Endothelial cell (in vitro differentiated cells): ENCODE measurements at regions not wholly inside any gene's neighbourhood (a gene's known extent, or its start where the extent isn't known, plus 50 kb on each side); places are given as distances from the start of the nearest gene placed in this dataset.

Source experiments
- DNase-seq: peaks from one replicate; pipeline ENCODE4 v3.0.0; 2021; ENCODE audit warnings: low spot score
- H3K27ac Mint-ChIP-seq: one replicate; pipeline ENCODE4 v1.8.0; 2021; ENCODE audit warnings: mixed read lengths, inconsistent platforms; ENCODE audit not compliant: unreplicated experiment
- H3K27me3 Mint-ChIP-seq: one replicate; pipeline ENCODE4 v1.8.0; 2021; ENCODE audit warnings: mild to moderate bottlenecking, moderate library complexity, mixed read lengths, inconsistent platforms; ENCODE audit not compliant: unreplicated experiment
- H3K36me3 Mint-ChIP-seq: one replicate; pipeline ENCODE4 v1.8.0; 2021; ENCODE audit warnings: mild to moderate bottlenecking, low read depth, mixed read lengths, inconsistent platforms; ENCODE audit not compliant: unreplicated experiment
- H3K4me1 Mint-ChIP-seq: one replicate; pipeline ENCODE4 v1.8.0; 2021; ENCODE audit warnings: mild to moderate bottlenecking, mixed read lengths, inconsistent platforms; ENCODE audit not compliant: unreplicated experiment
- H3K4me3 Mint-ChIP-seq: one replicate; pipeline ENCODE4 v1.8.0; 2021; ENCODE audit warnings: mild to moderate bottlenecking, mixed read lengths, inconsistent platforms; ENCODE audit not compliant: unreplicated experiment
- H3K9me3 Mint-ChIP-seq: one replicate; pipeline ENCODE4 v1.8.0; 2021; ENCODE audit warnings: mixed read lengths, inconsistent platforms; ENCODE audit not compliant: unreplicated experiment
- CTCF ChIP-seq: fragments of 200-600 bp; sonication (generic); IDR thresholded peaks from one replicate; pipeline ENCODE4 v1.5.0; 2021; ENCODE audit warnings: antibody characterized with exemption; ENCODE audit not compliant: unreplicated experiment

- H3K4me1 Mint-ChIP-seq: no peaks in the 10 kb centered on the region
Measured at GRCh38 chrX:10076765-10077164, 80.0 kb upstream of the CLCN4 start.

GRCh38 chrX:10077425-10078188 lies 79.2 kb upstream of the CLCN4 start:
- no peaks in the 10 kb centered on the region for H3K4me1 Mint-ChIP-seq
- H3K9me3 Mint-ChIP-seq: no peaks in the 10 kb centered on the region
- H3K27ac Mint-ChIP-seq: no peak overlapping the region
- no peak for DNase-seq
- H3K36me3 Mint-ChIP-seq: no peaks in the 10 kb centered on the region
- H3K27me3 Mint-ChIP-seq: no peaks in the 10 kb centered on the region
- no peak for TF ChIP-seq CTCF
- no peak overlapping the region for H3K4me3 Mint-ChIP-seq

More at GRCh38 chrX:10076765-10077164, 80.0 kb upstream of the CLCN4 start:
- DNase-seq: no peak
- H3K27me3 Mint-ChIP-seq: no peaks in the 10 kb centered on the region
- no peak overlapping the region for H3K4me3 Mint-ChIP-seq
- H3K27ac Mint-ChIP-seq: no peak overlapping the region
- no peaks in the 10 kb centered on the region for H3K36me3 Mint-ChIP-seq
- H3K9me3 Mint-ChIP-seq: no peaks in the 10 kb centered on the region
- no peak for TF ChIP-seq CTCF

- no peaks in the 10 kb centered on the region for H3K27me3 Mint-ChIP-seq
- H3K36me3 Mint-ChIP-seq: no peaks in the 10 kb centered on the region
- DNase-seq: no peak
- H3K27ac Mint-ChIP-seq: no peak overlapping the region
- H3K9me3 Mint-ChIP-seq: no peaks in the 10 kb centered on the region
- no peaks in the 10 kb centered on the region for H3K4me1 Mint-ChIP-seq
- no peak for TF ChIP-seq CTCF
- no peak overlapping the region for H3K4me3 Mint-ChIP-seq
Measured at GRCh38 chrX:10078266-10078665, 78.5 kb upstream of the CLCN4 start.

- Mint-ChIP-seq H3K9me3 (no peaks in the 10 kb centered on the region), H3K27ac (no peak overlapping the region)
- DNase-seq: no peak
Measured at GRCh38 chrX:10079231-10079630, 77.5 kb upstream of the CLCN4 start.

More at GRCh38 chrX:10079231-10079630, 77.5 kb upstream of the CLCN4 start:
- peaks cover 3% of the 10 kb centered on the region for H3K4me1 Mint-ChIP-seq
- H3K36me3 Mint-ChIP-seq: no peaks in the 10 kb centered on the region
- TF ChIP-seq CTCF: no peak
- H3K27me3 Mint-ChIP-seq: no peaks in the 10 kb centered on the region
- no peak overlapping the region for H3K4me3 Mint-ChIP-seq
